Activated naive CD4-positive, alpha-beta T cell treated with anti-CD3 and anti-CD28 coated beads, Interleukin-2, amount 50 U/mL, for 24 hours (primary cell): ENCODE measurements at regions not wholly inside any gene's neighbourhood (a gene's known extent, or its start where the extent isn't known, plus 50 kb on each side); places are given as distances from the start of the nearest gene placed in this dataset.

Source experiments
- H3K27ac Mint-ChIP-seq: one replicate; pipeline ENCODE4 v1.8.0; 2021; ENCODE audit warnings: mild to moderate bottlenecking, mixed read lengths
- H3K27me3 Mint-ChIP-seq: one replicate; pipeline ENCODE4 v1.8.0; 2021; ENCODE audit warnings: mixed read lengths
- H3K36me3 Mint-ChIP-seq: one replicate; pipeline ENCODE4 v1.8.0; 2021; ENCODE audit warnings: mixed read lengths
- H3K4me1 Mint-ChIP-seq: one replicate; pipeline ENCODE4 v1.8.0; 2021; ENCODE audit warnings: mixed read lengths
- H3K4me3 Mint-ChIP-seq: one replicate; pipeline ENCODE4 v1.8.0; 2021; ENCODE audit warnings: mild to moderate bottlenecking, mixed read lengths
- H3K9me3 Mint-ChIP-seq: one replicate; pipeline ENCODE4 v1.8.0; 2021; ENCODE audit warnings: mixed read lengths

DNA sequence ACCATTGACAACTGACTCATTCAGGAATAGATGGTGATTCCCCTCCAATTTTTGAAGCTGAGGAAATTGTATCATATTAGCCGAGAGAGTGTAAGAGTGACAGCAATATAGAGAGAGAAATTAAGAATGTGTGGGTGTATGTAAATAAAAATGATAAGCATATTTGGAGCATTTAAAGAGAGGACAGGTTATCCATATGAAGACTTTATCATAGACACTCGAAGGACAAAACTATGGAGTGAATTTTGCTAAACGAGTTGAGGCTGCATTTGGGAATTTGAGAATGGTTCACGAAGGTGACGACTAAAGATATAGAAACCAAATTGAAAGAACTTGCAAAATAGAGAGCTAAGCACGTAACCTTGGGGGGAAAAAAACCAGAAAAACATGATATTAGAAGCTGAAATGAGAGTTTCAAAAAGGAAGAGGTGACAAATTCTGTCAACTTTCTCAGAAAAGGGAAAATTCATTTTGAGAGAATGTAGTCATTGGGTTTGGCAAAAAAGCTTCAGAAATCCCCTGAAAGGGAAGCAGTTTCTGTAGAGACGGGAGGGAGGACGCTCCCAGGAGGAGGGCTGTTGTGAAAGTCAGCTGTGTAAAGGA, 129.7 kb downstream of the KCNJ2 start:
- H3K4me3 Mint-ChIP-seq = no peak overlapping the region

DNA sequence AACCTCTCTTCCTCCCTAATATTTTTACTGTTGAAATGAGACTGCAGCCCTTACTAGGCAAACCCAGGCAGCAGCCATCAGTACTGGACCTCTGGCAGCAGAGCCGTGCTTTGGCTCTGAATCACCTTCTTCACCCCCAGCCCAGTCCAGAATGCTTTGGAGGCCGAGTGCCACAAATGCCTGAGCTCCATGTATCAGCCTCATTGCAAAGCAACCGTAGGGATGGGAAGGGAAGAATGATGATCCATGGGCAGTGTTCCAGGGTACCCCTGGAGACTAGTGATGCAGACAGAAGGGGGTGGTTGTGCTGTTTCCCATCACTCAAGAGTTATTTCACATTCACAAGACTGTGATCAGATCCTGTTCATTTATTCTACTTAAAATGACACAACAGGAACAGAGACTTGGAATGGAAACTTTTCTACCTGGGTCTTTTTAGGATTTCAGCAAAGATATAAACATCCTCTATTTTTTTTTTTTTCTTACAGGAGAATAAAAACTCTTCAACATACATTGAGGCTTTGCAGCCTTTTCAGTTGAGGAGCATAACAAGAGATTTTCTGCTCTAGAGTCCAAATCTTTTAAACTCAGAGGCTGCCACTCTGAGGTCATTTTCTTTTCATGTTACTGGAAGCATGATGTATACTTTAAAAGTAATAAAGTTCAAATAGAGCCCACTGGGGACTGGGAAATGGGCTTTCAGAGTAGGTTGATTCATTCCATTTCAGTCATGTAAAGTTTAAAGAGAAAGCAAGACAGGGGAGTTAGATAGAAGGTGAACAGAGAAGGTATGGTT, 138.3 kb downstream of the KCNJ2 start:
- H3K36me3 Mint-ChIP-seq = no peaks in the 10 kb centered on the region
- peaks cover 3% of the 10 kb centered on the region for H3K27me3 Mint-ChIP-seq
- no peak overlapping the region for H3K27ac Mint-ChIP-seq
- peaks cover 12% of the 10 kb centered on the region for H3K9me3 Mint-ChIP-seq
- H3K4me1 Mint-ChIP-seq = no peaks in the 10 kb centered on the region
- no peak overlapping the region for H3K4me3 Mint-ChIP-seq

More for the DNA sequence above, 129.7 kb downstream of the KCNJ2 start:
- no peak overlapping the region for H3K27ac Mint-ChIP-seq
- H3K27me3 Mint-ChIP-seq = no peaks in the 10 kb centered on the region
- H3K4me1 Mint-ChIP-seq = no peaks in the 10 kb centered on the region
- H3K36me3 Mint-ChIP-seq = no peaks in the 10 kb centered on the region
- H3K9me3 Mint-ChIP-seq = peaks cover 18% of the 10 kb centered on the region

DNA sequence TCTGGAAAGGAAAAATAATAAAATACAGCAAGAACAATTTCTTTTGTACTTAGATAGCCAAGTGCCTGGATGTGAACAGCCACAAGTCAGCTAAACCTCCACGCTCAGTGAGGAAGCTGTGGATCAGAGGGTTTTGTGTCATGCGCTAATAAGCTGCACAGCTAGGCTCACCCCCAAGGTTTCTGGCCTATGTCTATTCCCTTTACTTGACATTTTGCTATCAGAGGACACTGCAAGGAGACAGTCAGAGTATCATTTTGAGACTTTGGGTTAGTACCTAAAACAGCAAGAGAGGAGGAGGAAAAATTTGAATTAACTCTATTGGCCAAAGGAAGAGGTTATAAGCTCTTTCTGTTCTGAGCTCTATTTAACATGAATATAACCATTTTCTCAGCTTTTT, 139.3 kb downstream of the KCNJ2 start:
- no peak overlapping the region for H3K4me3 Mint-ChIP-seq
- H3K4me1 Mint-ChIP-seq = no peaks in the 10 kb centered on the region
- no peaks in the 10 kb centered on the region for H3K36me3 Mint-ChIP-seq
- peaks cover 8% of the 10 kb centered on the region for H3K9me3 Mint-ChIP-seq
- H3K27ac Mint-ChIP-seq = no peak overlapping the region
- peaks cover 3% of the 10 kb centered on the region for H3K27me3 Mint-ChIP-seq

DNA sequence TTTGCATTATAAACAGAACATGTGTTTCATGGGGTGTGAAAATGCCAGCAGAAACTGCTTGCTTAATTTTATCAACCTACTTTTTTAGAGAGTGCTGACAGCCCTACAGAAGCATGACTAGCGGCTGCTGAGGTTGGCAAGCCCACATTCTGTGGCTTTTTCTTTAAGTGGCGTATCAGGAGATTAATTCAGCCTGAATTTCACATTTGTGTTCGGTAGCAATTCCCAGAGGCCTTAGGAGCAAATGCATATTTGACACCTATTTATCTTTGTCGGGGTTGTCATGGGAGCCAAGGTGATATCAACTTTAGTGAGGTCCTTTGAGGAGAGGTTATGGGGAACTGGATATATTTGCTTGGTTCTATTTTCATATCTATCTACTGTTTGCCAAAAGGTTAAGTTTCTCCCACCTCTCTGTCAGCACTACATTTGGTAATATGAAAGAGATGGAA, 140.9 kb downstream of the KCNJ2 start:
- H3K36me3 Mint-ChIP-seq = no peaks in the 10 kb centered on the region
- H3K27ac Mint-ChIP-seq = no peak overlapping the region
- H3K4me3 Mint-ChIP-seq = no peak overlapping the region
- H3K9me3 Mint-ChIP-seq = no peaks in the 10 kb centered on the region
- H3K4me1 Mint-ChIP-seq = no peaks in the 10 kb centered on the region
- peaks cover 3% of the 10 kb centered on the region for H3K27me3 Mint-ChIP-seq

DNA sequence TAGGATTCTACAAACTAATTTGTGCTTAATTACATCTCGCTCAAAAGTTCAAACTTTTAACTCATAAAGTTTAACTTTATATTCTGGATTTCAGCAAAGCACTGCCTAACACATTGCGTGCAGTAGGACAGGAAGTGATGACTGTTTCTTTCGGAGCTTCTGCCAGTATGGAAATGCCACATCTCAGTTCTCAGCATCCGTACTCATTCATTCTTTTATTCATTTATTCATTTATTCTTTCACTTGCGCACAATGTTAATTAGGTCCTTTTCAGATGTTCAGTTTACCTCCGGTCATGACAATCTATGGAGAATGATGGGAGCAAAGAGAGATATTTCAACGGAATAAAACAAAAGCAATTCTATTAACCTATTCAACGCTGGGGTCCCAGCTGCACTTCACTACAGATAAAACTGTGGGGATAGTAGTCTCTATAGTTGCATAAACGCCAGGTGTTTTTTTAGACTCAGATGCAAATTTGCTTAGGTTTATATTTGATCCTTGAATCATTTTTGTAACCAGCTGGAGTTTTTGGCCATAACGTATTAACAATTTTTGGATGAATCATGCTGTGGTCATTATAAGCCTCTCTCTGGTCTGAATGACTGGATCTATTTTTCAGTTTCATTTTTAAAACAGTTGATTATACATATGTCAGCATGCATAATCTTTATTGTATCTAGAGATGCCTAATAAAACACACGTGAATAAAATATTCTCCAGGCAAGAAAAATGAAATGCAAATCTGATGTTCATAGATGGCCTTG, 143.9 kb downstream of the KCNJ2 start:
- peaks cover 6% of the 10 kb centered on the region for H3K9me3 Mint-ChIP-seq

DNA sequence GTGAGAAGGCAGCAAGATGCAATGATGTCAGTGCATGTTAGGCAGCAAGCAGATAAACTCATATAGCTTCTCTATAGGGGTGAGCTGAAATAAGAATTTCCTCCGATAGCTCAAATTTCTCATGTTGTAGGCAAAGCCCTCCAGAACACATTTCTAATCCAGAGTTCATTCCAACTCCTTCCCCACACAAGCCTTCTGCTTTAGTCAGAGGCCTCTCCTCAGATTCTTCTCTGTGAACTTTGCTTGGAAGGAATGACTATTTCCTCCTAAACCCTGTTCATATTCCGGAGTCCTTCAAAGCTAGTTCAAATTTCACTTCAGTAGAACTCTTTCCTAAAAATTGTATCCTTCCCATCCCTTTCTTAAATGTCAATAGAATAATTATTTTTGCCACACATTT, 144.8 kb downstream of the KCNJ2 start:
- H3K4me1 Mint-ChIP-seq = no peaks in the 10 kb centered on the region
- H3K27me3 Mint-ChIP-seq = no peaks in the 10 kb centered on the region
- no peak overlapping the region for H3K4me3 Mint-ChIP-seq
- H3K36me3 Mint-ChIP-seq = no peaks in the 10 kb centered on the region
- no peak overlapping the region for H3K27ac Mint-ChIP-seq
- H3K9me3 Mint-ChIP-seq = peaks cover 6% of the 10 kb centered on the region

More for the DNA sequence above, 143.9 kb downstream of the KCNJ2 start:
- Mint-ChIP-seq H3K36me3 (no peaks in the 10 kb centered on the region), H3K27me3 (no peaks in the 10 kb centered on the region), H3K4me1 (no peaks in the 10 kb centered on the region), H3K4me3 (no peak overlapping the region), H3K27ac (no peak overlapping the region)

DNA sequence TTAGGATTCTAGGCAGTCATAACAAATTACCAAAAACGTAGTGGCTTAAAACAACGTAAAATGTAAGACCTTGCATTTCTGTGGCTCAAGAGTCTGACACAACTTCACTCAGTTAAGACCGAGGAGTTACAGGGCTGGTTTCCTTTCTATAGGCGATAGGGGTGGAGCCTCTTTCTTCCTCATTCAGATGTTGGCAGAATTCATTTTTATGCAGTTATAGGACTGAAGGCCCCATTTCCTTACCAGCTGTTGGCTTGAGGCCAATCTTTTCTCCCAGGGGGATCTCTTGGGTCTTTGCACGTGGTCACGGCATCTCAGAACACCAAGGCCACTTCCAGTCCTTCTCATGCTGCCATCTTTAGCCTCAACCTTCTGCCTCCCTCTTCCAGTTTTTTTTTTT, 145.2 kb downstream of the KCNJ2 start:
- Mint-ChIP-seq H3K27ac (no peak overlapping the region), H3K27me3 (no peaks in the 10 kb centered on the region)

DNA sequence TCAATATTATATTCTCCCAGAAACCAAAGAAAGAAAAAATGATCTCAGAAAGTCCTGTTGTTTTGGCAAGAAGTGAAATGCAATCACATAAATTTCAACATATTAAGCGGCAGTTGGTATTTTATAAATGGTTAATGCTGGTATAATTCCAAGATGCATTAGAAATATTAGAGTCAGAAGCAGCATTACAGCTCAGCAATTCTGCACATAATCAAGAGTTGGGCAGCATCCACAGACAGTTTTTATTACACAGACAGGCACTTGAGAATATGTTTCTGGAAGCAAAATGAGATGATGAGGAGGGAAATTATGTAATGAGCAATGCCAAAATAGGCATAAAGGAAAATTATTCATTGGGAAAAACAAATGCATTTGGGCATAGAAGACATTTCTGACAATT, 148.1 kb downstream of the KCNJ2 start:
- H3K9me3 Mint-ChIP-seq = peaks cover 6% of the 10 kb centered on the region
- no peak overlapping the region for H3K4me3 Mint-ChIP-seq
- H3K4me1 Mint-ChIP-seq = no peaks in the 10 kb centered on the region
- H3K36me3 Mint-ChIP-seq = no peaks in the 10 kb centered on the region
- no peaks in the 10 kb centered on the region for H3K27me3 Mint-ChIP-seq
- no peak overlapping the region for H3K27ac Mint-ChIP-seq

More for the DNA sequence above, 145.2 kb downstream of the KCNJ2 start:
- H3K4me3 Mint-ChIP-seq = no peak overlapping the region
- no peaks in the 10 kb centered on the region for H3K4me1 Mint-ChIP-seq
- H3K36me3 Mint-ChIP-seq = no peaks in the 10 kb centered on the region
- H3K9me3 Mint-ChIP-seq = peaks cover 6% of the 10 kb centered on the region

DNA sequence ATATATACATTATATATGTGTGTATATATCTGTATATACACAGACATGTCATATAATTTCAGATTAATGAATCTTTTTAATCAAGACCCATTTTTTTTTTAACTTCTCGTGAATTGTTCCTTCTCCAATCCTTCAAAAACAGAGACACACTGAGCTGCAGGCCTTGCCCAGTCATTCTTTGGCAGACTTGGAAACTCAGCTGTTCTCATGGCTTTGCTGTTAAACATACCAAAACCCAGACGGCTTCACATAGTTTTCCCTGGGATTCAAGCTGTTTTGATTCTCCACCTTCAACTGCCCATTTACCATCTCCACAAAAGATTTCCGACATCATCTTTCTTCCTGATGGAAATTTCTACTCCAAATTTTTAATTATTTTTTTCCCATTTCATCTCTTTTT, 148.7 kb downstream of the KCNJ2 start:
- no peaks in the 10 kb centered on the region for H3K4me1 Mint-ChIP-seq
- H3K4me3 Mint-ChIP-seq = no peak overlapping the region
- H3K9me3 Mint-ChIP-seq = peaks cover 6% of the 10 kb centered on the region
- no peaks in the 10 kb centered on the region for H3K36me3 Mint-ChIP-seq
- no peaks in the 10 kb centered on the region for H3K27me3 Mint-ChIP-seq
- H3K27ac Mint-ChIP-seq = no peak overlapping the region

DNA sequence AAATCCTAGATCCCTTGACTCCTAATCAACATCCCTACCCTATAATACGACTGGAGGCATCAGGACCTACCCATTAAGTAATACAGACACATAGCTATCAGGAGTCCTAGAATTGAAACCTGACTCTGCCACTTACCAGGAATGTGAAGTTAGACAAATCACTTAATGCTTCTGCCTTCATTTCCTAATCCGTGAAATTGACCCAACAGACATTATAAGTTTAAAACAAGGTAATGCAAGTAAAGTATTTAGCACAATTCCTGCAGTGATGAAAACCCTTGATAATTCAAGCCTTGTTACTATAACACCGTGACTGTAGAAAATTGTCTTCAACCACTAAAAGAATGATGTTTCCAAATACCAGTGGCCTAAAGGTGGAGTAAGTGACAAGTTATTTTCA, 150.2 kb downstream of the KCNJ2 start:
- no peak overlapping the region for H3K4me3 Mint-ChIP-seq
- no peaks in the 10 kb centered on the region for H3K36me3 Mint-ChIP-seq
- H3K27ac Mint-ChIP-seq = no peak overlapping the region
- H3K4me1 Mint-ChIP-seq = no peaks in the 10 kb centered on the region
- H3K9me3 Mint-ChIP-seq = peaks cover 6% of the 10 kb centered on the region
- no peaks in the 10 kb centered on the region for H3K27me3 Mint-ChIP-seq

DNA sequence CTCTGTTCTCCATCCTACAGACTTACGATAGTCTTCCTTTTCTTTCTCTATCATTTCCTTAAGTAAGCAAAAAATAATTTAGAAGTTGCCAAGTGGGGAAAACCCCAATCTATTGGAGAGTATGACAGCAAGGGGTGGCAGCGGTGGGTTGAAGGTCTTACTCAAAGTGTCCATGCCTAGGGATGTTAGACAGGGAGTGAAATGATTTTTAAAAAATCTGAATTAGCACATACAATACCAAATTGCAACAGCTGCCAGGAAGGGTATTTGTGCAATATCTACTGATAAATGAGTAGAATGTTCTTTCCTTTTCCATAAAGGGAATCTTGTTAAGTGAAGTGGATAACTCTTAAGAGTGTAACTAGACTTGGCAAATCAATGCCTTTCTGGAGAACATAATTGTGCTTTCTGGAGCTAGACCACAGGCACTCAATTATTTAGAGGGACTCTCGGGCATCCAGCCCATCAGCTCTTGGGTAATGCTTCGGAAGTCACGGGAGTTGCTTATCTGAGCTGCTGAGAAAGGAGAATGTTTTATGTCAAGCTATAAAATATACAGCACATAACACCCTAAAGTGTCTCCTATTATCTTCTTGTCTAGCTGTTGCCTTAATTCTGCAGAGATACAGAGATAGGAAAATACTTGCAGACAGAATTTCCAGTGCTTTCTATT, 151.5 kb downstream of the KCNJ2 start:
- no peak overlapping the region for H3K27ac Mint-ChIP-seq
- no peaks in the 10 kb centered on the region for H3K4me1 Mint-ChIP-seq
- no peaks in the 10 kb centered on the region for H3K36me3 Mint-ChIP-seq
- no peaks in the 10 kb centered on the region for H3K27me3 Mint-ChIP-seq
- H3K9me3 Mint-ChIP-seq = peaks cover 6% of the 10 kb centered on the region
- H3K4me3 Mint-ChIP-seq = no peak overlapping the region

DNA sequence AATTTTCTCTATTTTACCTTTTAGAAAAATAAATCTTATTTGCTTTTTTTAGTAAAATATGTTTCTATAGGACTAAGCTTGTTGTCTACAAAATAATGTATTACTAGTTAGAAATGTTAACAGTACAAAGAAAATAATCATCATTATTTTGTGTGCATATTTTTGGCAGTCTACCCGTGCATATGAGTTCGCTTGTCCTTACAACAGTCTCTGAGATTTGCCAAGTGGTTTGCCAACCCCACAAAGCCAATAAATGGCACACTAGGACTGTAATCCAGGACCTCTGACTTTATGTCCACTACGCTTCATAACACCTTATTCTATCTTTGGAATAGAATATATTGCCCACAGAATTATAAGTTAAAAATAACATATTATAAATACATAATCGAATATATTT, 152.0 kb downstream of the KCNJ2 start:
- Mint-ChIP-seq H3K4me3 (no peak overlapping the region), H3K27ac (no peak overlapping the region), H3K36me3 (no peaks in the 10 kb centered on the region), H3K9me3 (peaks cover 3% of the 10 kb centered on the region), H3K27me3 (no peaks in the 10 kb centered on the region), H3K4me1 (no peaks in the 10 kb centered on the region)

DNA sequence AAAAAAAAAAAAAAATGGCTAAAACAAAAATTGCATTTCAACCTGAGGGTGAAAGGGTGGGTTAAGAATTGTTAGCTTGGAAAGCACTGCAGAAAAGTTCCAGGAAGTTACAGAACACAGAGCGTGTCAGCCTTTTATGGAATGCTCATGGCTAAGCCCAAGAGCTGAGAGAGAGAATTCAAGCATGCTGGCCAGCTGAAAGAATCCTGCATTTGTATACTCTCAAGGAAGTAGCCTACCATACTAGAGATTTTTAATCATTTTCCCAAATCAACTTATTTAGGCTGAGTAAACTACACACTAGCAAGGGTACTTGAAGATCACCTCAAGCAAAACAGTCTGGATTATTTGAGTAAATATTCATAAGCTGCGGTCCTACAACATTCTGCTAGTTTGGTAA, 153.9 kb downstream of the KCNJ2 start:
- no peak overlapping the region for H3K27ac Mint-ChIP-seq
- no peaks in the 10 kb centered on the region for H3K9me3 Mint-ChIP-seq
- no peaks in the 10 kb centered on the region for H3K4me1 Mint-ChIP-seq
- H3K4me3 Mint-ChIP-seq = no peak overlapping the region
- no peaks in the 10 kb centered on the region for H3K27me3 Mint-ChIP-seq
- no peaks in the 10 kb centered on the region for H3K36me3 Mint-ChIP-seq

DNA sequence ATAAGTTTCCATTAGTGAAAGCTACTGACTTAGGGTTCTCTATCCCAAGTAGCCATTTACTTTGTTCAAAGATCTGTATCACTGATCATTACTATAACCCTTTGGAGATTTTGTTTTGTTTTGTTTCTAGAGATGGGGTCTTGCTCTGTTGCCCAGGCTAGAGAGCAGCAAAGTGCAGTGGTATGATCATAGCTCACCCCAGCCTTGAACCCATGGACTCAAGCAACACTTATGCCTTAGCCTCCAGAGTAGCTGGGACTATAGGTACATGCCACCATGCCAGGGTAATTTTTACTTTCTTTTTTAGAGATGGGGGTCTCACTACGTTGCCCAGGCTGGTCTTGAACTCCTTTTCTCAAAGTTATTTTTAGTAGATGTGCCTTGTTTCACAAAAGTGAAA, 154.7 kb downstream of the KCNJ2 start:
- H3K9me3 Mint-ChIP-seq = peaks cover 4% of the 10 kb centered on the region
- H3K4me1 Mint-ChIP-seq = no peaks in the 10 kb centered on the region
- H3K27me3 Mint-ChIP-seq = no peaks in the 10 kb centered on the region
- H3K36me3 Mint-ChIP-seq = no peaks in the 10 kb centered on the region
- H3K4me3 Mint-ChIP-seq = no peak overlapping the region
- H3K27ac Mint-ChIP-seq = no peak overlapping the region

DNA sequence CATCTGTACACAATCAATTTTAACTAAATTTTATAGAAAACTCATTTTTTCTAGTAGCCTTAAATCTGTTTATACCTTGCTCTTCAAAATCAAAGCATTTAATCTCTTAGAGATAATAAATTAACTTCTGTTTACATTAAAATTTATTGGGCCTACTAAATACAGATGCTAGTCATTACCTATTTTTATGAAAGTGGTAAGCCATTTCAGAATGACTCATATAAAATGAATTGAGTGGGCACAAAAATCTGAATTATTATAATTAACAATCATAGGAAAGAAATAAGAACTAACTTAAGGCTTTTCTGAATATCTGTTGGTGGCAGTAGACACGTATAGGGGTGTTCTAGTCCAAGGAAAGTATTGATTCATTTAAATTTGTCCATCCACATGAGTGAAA, 157.9 kb downstream of the KCNJ2 start:
- H3K4me3 Mint-ChIP-seq = no peak overlapping the region
- no peak overlapping the region for H3K27ac Mint-ChIP-seq
- H3K27me3 Mint-ChIP-seq = no peaks in the 10 kb centered on the region
- H3K4me1 Mint-ChIP-seq = no peaks in the 10 kb centered on the region
- H3K36me3 Mint-ChIP-seq = no peaks in the 10 kb centered on the region
- H3K9me3 Mint-ChIP-seq = peaks cover 4% of the 10 kb centered on the region
